A673 (cell line): ENCODE measurements at regions not wholly inside any gene's neighbourhood (a gene's known extent, or its start where the extent isn't known, plus 50 kb on each side); places are given as distances from the start of the nearest gene placed in this dataset.

ENCODE experiments used
- EZH2 ChIP-seq: fragments of 200-600 bp; sonication (generic); IDR thresholded peaks from 2 replicates; pipeline ENCODE4 v1.6.1; 2017; ENCODE audit warnings: borderline replicate concordance, low read depth, mild to moderate bottlenecking, mixed read lengths, antibody characterized with exemption, low read length; ENCODE audit not compliant: poor library complexity, severe bottlenecking
- TF ChIP-seq, protein P1 (sequence below): fragments of 300-800, 200-600 bp; sonication (generic); conservative IDR thresholded peaks from 2 replicates; pipeline ENCODE4 v1.5.1; 2017; ENCODE audit warnings: low read depth, mild to moderate bottlenecking, antibody characterized with exemption, low read length, moderate library complexity, mixed read lengths

DNA sequence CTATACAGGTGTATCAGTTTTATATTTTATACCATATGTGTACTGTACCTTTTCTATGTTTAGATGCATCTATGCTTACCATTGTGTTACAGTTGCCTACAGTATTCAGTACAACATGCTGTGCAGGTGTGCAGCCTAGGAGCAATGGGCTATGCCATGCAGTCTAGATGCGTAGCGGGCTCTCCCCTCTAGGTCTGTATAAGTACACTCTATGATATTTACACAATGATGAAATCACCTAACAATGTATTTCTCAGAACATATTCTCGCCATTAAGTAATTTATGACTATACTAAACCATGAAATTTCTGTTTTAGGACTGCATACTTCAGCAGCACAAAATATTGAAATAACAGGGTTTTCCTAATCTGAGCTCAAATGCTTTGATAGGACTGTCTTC lies 179.6 kb downstream of the RFC3 start:
- TF ChIP-seq EZH2: no peak
- TF ChIP-seq, protein P1, sequence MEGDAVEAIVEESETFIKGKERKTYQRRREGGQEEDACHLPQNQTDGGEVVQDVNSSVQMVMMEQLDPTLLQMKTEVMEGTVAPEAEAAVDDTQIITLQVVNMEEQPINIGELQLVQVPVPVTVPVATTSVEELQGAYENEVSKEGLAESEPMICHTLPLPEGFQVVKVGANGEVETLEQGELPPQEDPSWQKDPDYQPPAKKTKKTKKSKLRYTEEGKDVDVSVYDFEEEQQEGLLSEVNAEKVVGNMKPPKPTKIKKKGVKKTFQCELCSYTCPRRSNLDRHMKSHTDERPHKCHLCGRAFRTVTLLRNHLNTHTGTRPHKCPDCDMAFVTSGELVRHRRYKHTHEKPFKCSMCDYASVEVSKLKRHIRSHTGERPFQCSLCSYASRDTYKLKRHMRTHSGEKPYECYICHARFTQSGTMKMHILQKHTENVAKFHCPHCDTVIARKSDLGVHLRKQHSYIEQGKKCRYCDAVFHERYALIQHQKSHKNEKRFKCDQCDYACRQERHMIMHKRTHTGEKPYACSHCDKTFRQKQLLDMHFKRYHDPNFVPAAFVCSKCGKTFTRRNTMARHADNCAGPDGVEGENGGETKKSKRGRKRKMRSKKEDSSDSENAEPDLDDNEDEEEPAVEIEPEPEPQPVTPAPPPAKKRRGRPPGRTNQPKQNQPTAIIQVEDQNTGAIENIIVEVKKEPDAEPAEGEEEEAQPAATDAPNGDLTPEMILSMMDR: no peak
